ENCODE measurements at regions not wholly inside any gene's neighbourhood (a gene's known extent, or its start where the extent isn't known, plus 50 kb on each side); places are given as distances from the start of the nearest gene placed in this dataset.

- no peak for DNase-seq (ENCODE audit: low spot score)
These were observed 423.3 kb downstream of the GLRX3 start for GRCh38 chr10:130559547-130559880.

- no peak for DNase-seq (ENCODE audit: low spot score)
These were observed 423.9 kb downstream of the GLRX3 start for GRCh38 chr10:130560116-130560515.

GRCh38 chr10:130560573-130560972 is 424.4 kb downstream of the GLRX3 start:
- DNase-seq (ENCODE audit: low spot score), result no peak

- DNase-seq (ENCODE audit: low spot score), result no peak
These were observed 425.5 kb downstream of the GLRX3 start for GRCh38 chr10:130561681-130562080.

GRCh38 chr10:130567011-130567410 is 430.8 kb downstream of the GLRX3 start:
- DNase-seq (ENCODE audit: low spot score), result no peak

- no peak for DNase-seq (ENCODE audit: low spot score)
These were observed 431.2 kb downstream of the GLRX3 start for GRCh38 chr10:130567436-130567835.

GRCh38 chr10:130568246-130568645 is 432.1 kb downstream of the GLRX3 start:
- no peak for DNase-seq (ENCODE audit: low spot score)

- DNase-seq (ENCODE audit: low spot score), result no peak
These were observed 433.9 kb downstream of the GLRX3 start for GRCh38 chr10:130570074-130570473.

- no peak for DNase-seq (ENCODE audit: low spot score)
These were observed 435.5 kb downstream of the GLRX3 start for GRCh38 chr10:130571674-130572073.

GRCh38 chr10:130573446-130573845 is 437.3 kb downstream of the GLRX3 start:
- no peak for DNase-seq (ENCODE audit: low spot score)

GRCh38 chr10:130575756-130576285 is 439.6 kb downstream of the GLRX3 start:
- DNase-seq (ENCODE audit: low spot score), result no peak

- DNase-seq (ENCODE audit: low spot score), result no peak
These were observed 440.2 kb downstream of the GLRX3 start for GRCh38 chr10:130576427-130576826.

GRCh38 chr10:130577039-130577438 is 440.8 kb downstream of the GLRX3 start:
- DNase-seq (ENCODE audit: low spot score), result no peak

- DNase-seq (ENCODE audit: low spot score), result no peak
These were observed 442.5 kb downstream of the GLRX3 start for GRCh38 chr10:130578532-130579289.

- no peak for DNase-seq (ENCODE audit: low spot score)
These were observed 443.7 kb downstream of the GLRX3 start for GRCh38 chr10:130579913-130580312.

GRCh38 chr10:130580975-130581374 is 444.8 kb downstream of the GLRX3 start:
- no peak for DNase-seq (ENCODE audit: low spot score)

- no peak for DNase-seq (ENCODE audit: low spot score)
These were observed 451.5 kb downstream of the GLRX3 start for GRCh38 chr10:130587718-130588117.

- no peak for DNase-seq (ENCODE audit: low spot score)
These were observed 469.8 kb downstream of the GLRX3 start for GRCh38 chr10:130606001-130606405.

- DNase-seq (ENCODE audit: low spot score), result no peak
These were observed 471.2 kb downstream of the GLRX3 start for GRCh38 chr10:130607366-130607765.

- no peak for DNase-seq (ENCODE audit: low spot score)
These were observed 475.0 kb downstream of the GLRX3 start for GRCh38 chr10:130611239-130611638.

GRCh38 chr10:130615457-130615856 is 479.3 kb downstream of the GLRX3 start:
- DNase-seq (ENCODE audit: low spot score), result no peak

GRCh38 chr10:130617985-130618384 is 481.8 kb downstream of the GLRX3 start:
- no peak for DNase-seq (ENCODE audit: low spot score)

- DNase-seq (ENCODE audit: low spot score), result no peak
These were observed 482.5 kb downstream of the GLRX3 start for GRCh38 chr10:130618647-130619046.

GRCh38 chr10:130621231-130621775 is 485.1 kb downstream of the GLRX3 start:
- no peak for DNase-seq (ENCODE audit: low spot score)

Measured in LoVo (cell line).